Glutamatergic neuron (in vitro differentiated cells): ENCODE measurements at regions not wholly inside any gene's neighbourhood (a gene's known extent, or its start where the extent isn't known, plus 50 kb on each side); places are given as distances from the start of the nearest gene placed in this dataset.

Source experiments
- DNase-seq: peaks from one replicate; pipeline ENCODE4 v3.0.0; 2022
- H3K27ac Mint-ChIP-seq: one replicate; pipeline ENCODE4 v1.8.0; 2020; ENCODE audit warnings: mild to moderate bottlenecking, mixed read lengths, inconsistent platforms; ENCODE audit not compliant: unreplicated experiment
- H3K27me3 Mint-ChIP-seq: one replicate; pipeline ENCODE4 v1.8.0; 2020; ENCODE audit warnings: mild to moderate bottlenecking, moderate library complexity, mixed read lengths, inconsistent platforms; ENCODE audit not compliant: unreplicated experiment
- H3K36me3 Mint-ChIP-seq: one replicate; pipeline ENCODE4 v1.8.0; 2020; ENCODE audit warnings: mild to moderate bottlenecking, mixed read lengths, inconsistent platforms; ENCODE audit not compliant: unreplicated experiment
- H3K4me1 Mint-ChIP-seq: one replicate; pipeline ENCODE4 v1.8.0; 2020; ENCODE audit warnings: mild to moderate bottlenecking, low read depth, mixed read lengths, inconsistent platforms; ENCODE audit not compliant: unreplicated experiment
- H3K4me3 Mint-ChIP-seq: one replicate; pipeline ENCODE4 v1.8.0; 2020; ENCODE audit warnings: mild to moderate bottlenecking, mixed read lengths, inconsistent platforms; ENCODE audit not compliant: unreplicated experiment
- H3K9me3 Mint-ChIP-seq: one replicate; pipeline ENCODE4 v1.8.0; 2020; ENCODE audit warnings: mild to moderate bottlenecking, moderate library complexity, mixed read lengths, inconsistent platforms; ENCODE audit not compliant: unreplicated experiment
- CTCF ChIP-seq: fragments of 200-600 bp; sonication (generic); IDR thresholded peaks from one replicate; pipeline ENCODE4 v1.5.0; 2021; ENCODE audit not compliant: partially characterized antibody, unreplicated experiment

GRCh38 chr3:88408935-88409334 is 259.2 kb downstream of the C3orf38 start:
- no peak for DNase-seq
- Mint-ChIP-seq H3K4me1 (peaks cover 5% of the 10 kb centered on the region), H3K27ac (no peak overlapping the region), H3K9me3 (no peaks in the 10 kb centered on the region), H3K27me3 (peaks cover 2% of the 10 kb centered on the region), H3K36me3 (no peaks in the 10 kb centered on the region), H3K4me3 (no peak overlapping the region)
- TF ChIP-seq CTCF = no peak

- no peak for TF ChIP-seq CTCF
- H3K4me1 Mint-ChIP-seq = peaks cover 5% of the 10 kb centered on the region
- no peaks in the 10 kb centered on the region for H3K9me3 Mint-ChIP-seq
Observed at GRCh38 chr3:88410259-88410658, 260.5 kb downstream of the C3orf38 start.

GRCh38 chr3:88412346-88412745 is 262.6 kb downstream of the C3orf38 start:
- Mint-ChIP-seq H3K36me3 (no peaks in the 10 kb centered on the region), H3K4me3 (no peak overlapping the region), H3K27me3 (peaks cover 1% of the 10 kb centered on the region), H3K27ac (no peak overlapping the region), H3K9me3 (no peaks in the 10 kb centered on the region), H3K4me1 (peaks cover 7% of the 10 kb centered on the region)
- no peak for TF ChIP-seq CTCF
- no peak for DNase-seq

More at GRCh38 chr3:88410259-88410658, 260.5 kb downstream of the C3orf38 start:
- no peak for DNase-seq
- peaks cover 2% of the 10 kb centered on the region for H3K27me3 Mint-ChIP-seq
- no peak overlapping the region for H3K4me3 Mint-ChIP-seq
- no peak overlapping the region for H3K27ac Mint-ChIP-seq
- H3K36me3 Mint-ChIP-seq = no peaks in the 10 kb centered on the region

- Mint-ChIP-seq H3K36me3 (no peaks in the 10 kb centered on the region), H3K27ac (no peak overlapping the region), H3K4me1 (peaks cover 9% of the 10 kb centered on the region), H3K9me3 (no peaks in the 10 kb centered on the region), H3K27me3 (no peaks in the 10 kb centered on the region), H3K4me3 (no peak overlapping the region)
- TF ChIP-seq CTCF = no peak
- no peak for DNase-seq
Observed at GRCh38 chr3:88416436-88416835, 266.7 kb downstream of the C3orf38 start.

GRCh38 chr3:88418219-88418618 is 268.5 kb downstream of the C3orf38 start:
- no peak for TF ChIP-seq CTCF
- DNase-seq = no peak
- peaks cover 9% of the 10 kb centered on the region for H3K4me1 Mint-ChIP-seq

More at GRCh38 chr3:88418219-88418618, 268.5 kb downstream of the C3orf38 start:
- Mint-ChIP-seq H3K27me3 (no peaks in the 10 kb centered on the region), H3K27ac (no peak overlapping the region), H3K4me3 (no peak overlapping the region), H3K36me3 (no peaks in the 10 kb centered on the region), H3K9me3 (no peaks in the 10 kb centered on the region)
